Fibroblast of villous mesenchyme (primary cell): ENCODE measurements at regions not wholly inside any gene's neighbourhood (a gene's known extent, or its start where the extent isn't known, plus 50 kb on each side); places are given as distances from the start of the nearest gene placed in this dataset.

ENCODE experiments used
- DNase-seq: peaks from one replicate; pipeline ENCODE4 v3.0.0-alpha.2; 2010; ENCODE audit warnings: low read depth
- H3K4me3 ChIP-seq: 2 replicates; pipeline ENCODE4 v1.5.1; 2011; ENCODE audit warnings: low read depth, mild to moderate bottlenecking, low read length
- CTCF ChIP-seq: IDR thresholded peaks from 2 replicates; pipeline ENCODE4 v1.5.1; 2012; ENCODE audit warnings: low read depth, mild to moderate bottlenecking, low read length; ENCODE audit not compliant: insufficient read depth

- no peak for DNase-seq
- no peak overlapping the region for H3K4me3 ChIP-seq
- TF ChIP-seq CTCF: no peak
Measured at GRCh38 chr3:147736226-147736625, 327.1 kb downstream of the ZIC1 start.

GRCh38 chr3:147737376-147737775 lies 328.2 kb downstream of the ZIC1 start:
- no peak for TF ChIP-seq CTCF
- no peak overlapping the region for H3K4me3 ChIP-seq
- DNase-seq: no peak

- DNase-seq: no peak
- H3K4me3 ChIP-seq: no peak overlapping the region
- TF ChIP-seq CTCF: no peak
Measured at GRCh38 chr3:147740928-147741327, 331.8 kb downstream of the ZIC1 start.

GRCh38 chr3:147744967-147745366 lies 335.8 kb downstream of the ZIC1 start:
- no peak for DNase-seq
- H3K4me3 ChIP-seq: no peak overlapping the region
- no peak for TF ChIP-seq CTCF

GRCh38 chr3:147755310-147755709 lies 346.1 kb downstream of the ZIC1 start:
- TF ChIP-seq CTCF: no peak
- no peak overlapping the region for H3K4me3 ChIP-seq
- no peak for DNase-seq

- no peak for DNase-seq
- TF ChIP-seq CTCF: no peak
Measured at GRCh38 chr3:147756476-147756875, 347.3 kb downstream of the ZIC1 start.

GRCh38 chr3:147757866-147758265 lies 348.7 kb downstream of the ZIC1 start:
- TF ChIP-seq CTCF: no peak
- H3K4me3 ChIP-seq: no peak overlapping the region
- DNase-seq: no peak

More at GRCh38 chr3:147756476-147756875, 347.3 kb downstream of the ZIC1 start:
- no peak overlapping the region for H3K4me3 ChIP-seq
